D721Med (cell line): ENCODE measurements at regions not wholly inside any gene's neighbourhood (a gene's known extent, or its start where the extent isn't known, plus 50 kb on each side); places are given as distances from the start of the nearest gene placed in this dataset.

Experiments
- DNase-seq: peaks from one replicate; pipeline ENCODE4 v3.0.0; 2011; ENCODE audit warnings: low spot score; ENCODE audit not compliant: insufficient read length
- FAIRE-seq: peaks from 2 replicates; lab custom pipeline; 2011; peaks lifted over from hg19 to GRCh38; lab: Jason Lieb, UNC
- CTCF ChIP-seq: IDR thresholded peaks from 2 replicates; pipeline ENCODE4 v1.5.1; 2012; ENCODE audit warnings: mild to moderate bottlenecking, control low read depth; ENCODE audit not compliant: insufficient read depth; ENCODE audit errors: missing control alignments

GRCh38 chr20:22389836-22390542, 194.4 kb downstream of the FOXA2 start:
- DNase-seq = no peak
- no peak for TF ChIP-seq CTCF
- no peak for FAIRE-seq

GRCh38 chr20:22387452-22387851, 196.9 kb downstream of the FOXA2 start:
- no peak for TF ChIP-seq CTCF
- FAIRE-seq (no peak), DNase-seq (no peak)

GRCh38 chr20:22386306-22386623, 198.1 kb downstream of the FOXA2 start:
- DNase-seq (no peak), FAIRE-seq (no peak)
- TF ChIP-seq CTCF = no peak

- no peak for FAIRE-seq
- no peak for DNase-seq
- TF ChIP-seq CTCF = no peak
Observed at GRCh38 chr20:22385602-22386305, 198.6 kb downstream of the FOXA2 start.

- FAIRE-seq (no peak), DNase-seq (no peak)
- TF ChIP-seq CTCF = no peak
Observed at GRCh38 chr20:22384978-22385377, 199.4 kb downstream of the FOXA2 start.

- FAIRE-seq (no peak), DNase-seq (no peak)
- no peak for TF ChIP-seq CTCF
Observed at GRCh38 chr20:22383156-22383555, 201.2 kb downstream of the FOXA2 start.

GRCh38 chr20:22382742-22383141, 201.6 kb downstream of the FOXA2 start:
- no peak for FAIRE-seq

More at GRCh38 chr20:22382742-22383141, 201.6 kb downstream of the FOXA2 start:
- TF ChIP-seq CTCF = no peak
- no peak for DNase-seq
